Mesothelial cell of epicardium (in vitro differentiated cells): ENCODE measurements at regions not wholly inside any gene's neighbourhood (a gene's known extent, or its start where the extent isn't known, plus 50 kb on each side); places are given as distances from the start of the nearest gene placed in this dataset.

ENCODE experiments used
- DNase-seq, 2 experiments: peaks; one replicate each; pipeline ENCODE4 v3.0.0; 2021; ENCODE audit warnings: low spot score in 2 of 2; ENCODE audit not compliant: unreplicated experiment in 2 of 2
- H3K27ac Mint-ChIP-seq: 2 replicates; pipeline ENCODE4 v1.8.0; 2021; ENCODE audit warnings: mixed read lengths
- H3K27me3 Mint-ChIP-seq: 2 replicates; pipeline ENCODE4 v1.8.0; 2021; ENCODE audit warnings: low read depth, mixed read lengths
- H3K36me3 Mint-ChIP-seq: 2 replicates; pipeline ENCODE4 v1.8.0; 2021; ENCODE audit warnings: mixed read lengths
- H3K4me1 Mint-ChIP-seq: 2 replicates; pipeline ENCODE4 v1.8.0; 2021; ENCODE audit warnings: mixed read lengths
- H3K4me3 Mint-ChIP-seq: 2 replicates; pipeline ENCODE4 v1.8.0; 2021; ENCODE audit warnings: mild to moderate bottlenecking, moderate library complexity, mixed read lengths
- H3K9me3 Mint-ChIP-seq: 2 replicates; pipeline ENCODE4 v1.8.0; 2021; ENCODE audit warnings: mixed read lengths
- CTCF ChIP-seq: fragments of 200-600 bp; sonication (generic); IDR thresholded peaks from one replicate; pipeline ENCODE4 v1.5.0; 2021; ENCODE audit warnings: antibody characterized with exemption; ENCODE audit not compliant: unreplicated experiment

- Mint-ChIP-seq H3K27me3 (peaks cover 8% of the 10 kb centered on the region), H3K4me1 (no peaks in the 10 kb centered on the region), H3K36me3 (no peaks in the 10 kb centered on the region)
Measured at GRCh38 chr3:132843349-132843748, 121.1 kb upstream of the NPHP3 start.

GRCh38 chr3:132841621-132842020 lies 119.4 kb upstream of the NPHP3 start:
- Mint-ChIP-seq H3K27ac (no peak overlapping the region), H3K4me3 (no peak overlapping the region), H3K4me1 (no peaks in the 10 kb centered on the region), H3K36me3 (no peaks in the 10 kb centered on the region), H3K9me3 (no peaks in the 10 kb centered on the region), H3K27me3 (peaks cover 11% of the 10 kb centered on the region)
- no peak for DNase-seq
- TF ChIP-seq CTCF = no peak

More at GRCh38 chr3:132843349-132843748, 121.1 kb upstream of the NPHP3 start:
- H3K4me3 Mint-ChIP-seq = no peak overlapping the region
- H3K9me3 Mint-ChIP-seq = no peaks in the 10 kb centered on the region
- TF ChIP-seq CTCF = no peak
- no peak overlapping the region for H3K27ac Mint-ChIP-seq
- DNase-seq = no peak

GRCh38 chr3:132840201-132840700 lies 118.0 kb upstream of the NPHP3 start:
- H3K4me1 Mint-ChIP-seq = no peaks in the 10 kb centered on the region
- no peak overlapping the region for H3K4me3 Mint-ChIP-seq
- H3K27me3 Mint-ChIP-seq = peaks cover 20% of the 10 kb centered on the region
- H3K9me3 Mint-ChIP-seq = no peaks in the 10 kb centered on the region
- H3K36me3 Mint-ChIP-seq = no peaks in the 10 kb centered on the region
- TF ChIP-seq CTCF = no peak
- no peak overlapping the region for H3K27ac Mint-ChIP-seq
- no peak for DNase-seq

GRCh38 chr3:132838477-132838876 lies 116.3 kb upstream of the NPHP3 start:
- Mint-ChIP-seq H3K27ac (no peak overlapping the region), H3K4me1 (no peaks in the 10 kb centered on the region), H3K36me3 (no peaks in the 10 kb centered on the region), H3K9me3 (no peaks in the 10 kb centered on the region), H3K4me3 (no peak overlapping the region), H3K27me3 (peaks cover 15% of the 10 kb centered on the region)
- no peak for DNase-seq
- no peak for TF ChIP-seq CTCF

GRCh38 chr3:132837615-132838014 lies 115.4 kb upstream of the NPHP3 start:
- DNase-seq = no peak
- Mint-ChIP-seq H3K27me3 (peaks cover 14% of the 10 kb centered on the region), H3K9me3 (no peaks in the 10 kb centered on the region), H3K4me1 (no peaks in the 10 kb centered on the region), H3K27ac (no peak overlapping the region), H3K4me3 (no peak overlapping the region), H3K36me3 (no peaks in the 10 kb centered on the region)
- no peak for TF ChIP-seq CTCF

GRCh38 chr3:132834356-132834755 lies 112.1 kb upstream of the NPHP3 start:
- no peak overlapping the region for H3K27ac Mint-ChIP-seq
- no peaks in the 10 kb centered on the region for H3K9me3 Mint-ChIP-seq
- TF ChIP-seq CTCF = no peak
- H3K4me3 Mint-ChIP-seq = no peak overlapping the region
- DNase-seq = no peak
- H3K27me3 Mint-ChIP-seq = peaks cover 12% of the 10 kb centered on the region
- H3K4me1 Mint-ChIP-seq = no peaks in the 10 kb centered on the region
- H3K36me3 Mint-ChIP-seq = no peaks in the 10 kb centered on the region
